CD8-positive, alpha-beta memory T cell (primary cell): ENCODE measurements at regions not wholly inside any gene's neighbourhood (a gene's known extent, or its start where the extent isn't known, plus 50 kb on each side); places are given as distances from the start of the nearest gene placed in this dataset.
"Not testable (repeated sequence)": the region's sequence is repeated elsewhere in the genome, so short reads cannot be mapped to it uniquely, and the experiment has no call there.

Source experiments
- CTCF ChIA-PET: fragments of 350-600 bp; sonication (Branson Sonifier 250); formaldehyde crosslinking; loops from one replicate; lab custom pipeline; 2021; ENCODE audit warnings: antibody characterized with exemption; lab: Charles Lee
- POLR2A ChIA-PET: fragments of 350-600 bp; sonication (Branson Sonifier 250); formaldehyde crosslinking; loops from one replicate; lab custom pipeline; 2021; ENCODE audit warnings: antibody characterized with exemption; lab: Charles Lee
- DNase-seq, 5 donors: peaks; one replicate each; pipeline versions ENCODE4 v3.0.0 to v3.0.0-alpha.2; 2020 to 2022; ENCODE audit warnings: mixed read lengths in 1 of 5
- H3K27ac ChIP-seq: one replicate; pipeline ENCODE4 v1.7.0; 2013; ENCODE audit warnings: low read depth, mild to moderate bottlenecking, low read length, moderate library complexity
- H3K27me3 ChIP-seq: 2 replicates; pipeline ENCODE4 v1.7.0; 2013; ENCODE audit warnings: low read length, mild to moderate bottlenecking; ENCODE audit not compliant: insufficient read depth, poor library complexity, severe bottlenecking
- H3K36me3 ChIP-seq: 2 replicates; pipeline ENCODE4 v1.7.0; 2013; ENCODE audit warnings: mild to moderate bottlenecking, low read length, moderate library complexity; ENCODE audit not compliant: insufficient read depth
- H3K4me1 ChIP-seq: 2 replicates; pipeline ENCODE4 v1.7.0; 2013; ENCODE audit warnings: mild to moderate bottlenecking, low read length, moderate library complexity; ENCODE audit not compliant: insufficient read depth
- H3K4me3 ChIP-seq: 2 replicates; pipeline ENCODE4 v1.7.0; 2013; ENCODE audit warnings: mild to moderate bottlenecking, low read length
- H3K9me3 ChIP-seq: 2 replicates; pipeline ENCODE4 v1.7.0; 2013; ENCODE audit warnings: mild to moderate bottlenecking, low read length
- H3K27ac Mint-ChIP-seq, 8 donors: one replicate each; pipeline ENCODE4 v1.8.0; 2020 to 2021; ENCODE audit warnings: mixed read lengths in 8 of 8, mild to moderate bottlenecking in 6 of 8, inconsistent platforms in 3 of 8, moderate library complexity in 3 of 8
- H3K27me3 Mint-ChIP-seq, 2 donors: one replicate each; pipeline ENCODE4 v1.8.0; 2020 to 2021; ENCODE audit warnings: mixed read lengths in 2 of 2, mild to moderate bottlenecking in 1 of 2, moderate library complexity in 1 of 2
- H3K36me3 Mint-ChIP-seq, 3 donors: one replicate each; pipeline ENCODE4 v1.8.0; 2020 to 2021; ENCODE audit warnings: mixed read lengths in 3 of 3, inconsistent platforms in 1 of 3, mild to moderate bottlenecking in 1 of 3
- H3K4me1 Mint-ChIP-seq, 3 donors: one replicate each; pipeline ENCODE4 v1.8.0; 2020 to 2021; ENCODE audit warnings: mixed read lengths in 3 of 3, inconsistent platforms in 1 of 3, mild to moderate bottlenecking in 1 of 3
- H3K4me3 Mint-ChIP-seq, 7 donors: one replicate each; pipeline ENCODE4 v1.8.0; 2020 to 2021; ENCODE audit warnings: mixed read lengths in 7 of 7, mild to moderate bottlenecking in 6 of 7, moderate library complexity in 4 of 7, inconsistent platforms in 2 of 7
- H3K9me3 Mint-ChIP-seq, 5 donors: one replicate each; pipeline ENCODE4 v1.8.0; 2020 to 2022; ENCODE audit warnings: mixed read lengths in 5 of 5, mild to moderate bottlenecking in 3 of 5, moderate library complexity in 2 of 5, inconsistent platforms in 1 of 5

GRCh38 chr16:21512280-21513192, 86.8 kb upstream of the METTL9 start:
- DNase-seq = peak in 1 of 5 donors; percentile 47
- POLR2A ChIA-PET, H3K27ac ChIP-seq, H3K4me3 ChIP-seq, H3K9me3 Mint-ChIP-seq, H3K27me3 ChIP-seq, CTCF ChIA-PET, H3K36me3 ChIP-seq, H3K9me3 ChIP-seq, H3K4me3 Mint-ChIP-seq, H3K27me3 Mint-ChIP-seq: not testable (repeated sequence)
- Mint-ChIP-seq H3K27ac (peak overlapping the region in 5 of 8 donors; percentile 26 to 96 (median 57)), H3K36me3 (peaks cover 0 to 59% (median 2%) of the 10 kb centered on the region in 3 donors), H3K4me1 (peaks cover 43 to 86% (median 62%) of the 10 kb centered on the region in 3 donors)
- peaks cover 22% of the 10 kb centered on the region for H3K4me1 ChIP-seq

DNA sequence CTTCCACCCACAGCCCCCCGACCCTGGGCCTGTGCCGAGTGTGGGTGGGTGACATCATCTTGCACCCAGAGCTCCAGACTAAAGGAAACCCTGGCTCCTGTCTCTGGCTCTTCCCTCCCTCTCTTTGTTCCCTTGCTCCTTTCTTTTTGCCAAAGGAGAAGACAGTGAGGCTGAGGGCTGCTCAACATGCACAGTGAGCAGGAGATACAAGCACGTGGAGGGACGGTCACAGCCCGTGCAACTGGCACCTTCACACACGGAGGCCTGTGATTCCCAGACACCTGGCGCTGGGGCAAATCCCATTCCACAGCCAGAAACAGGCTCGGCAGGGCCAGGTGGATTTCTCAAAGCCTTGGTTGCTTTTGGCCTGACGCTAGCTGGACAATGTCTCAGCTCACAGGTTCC, 86.0 kb upstream of the METTL9 start:
- Mint-ChIP-seq H3K27ac (peak overlapping the region in 4 of 8 donors; percentile 2 to 67 (median 40)), H3K36me3 (peaks cover 0 to 57% (median 2%) of the 10 kb centered on the region in 3 donors), H3K4me1 (peaks cover 40 to 84% (median 60%) of the 10 kb centered on the region in 3 donors)
- H3K27me3 Mint-ChIP-seq, H3K27me3 ChIP-seq, H3K9me3 ChIP-seq, CTCF ChIA-PET, H3K4me3 Mint-ChIP-seq, H3K4me3 ChIP-seq, H3K9me3 Mint-ChIP-seq, POLR2A ChIA-PET, H3K27ac ChIP-seq, H3K36me3 ChIP-seq: not testable (repeated sequence)
- peaks cover 22% of the 10 kb centered on the region for H3K4me1 ChIP-seq
- peak in 1 of 5 donors; percentile 41 for DNase-seq

GRCh38 chr16:21513812-21514473, 85.4 kb upstream of the METTL9 start:
- H3K4me3 ChIP-seq, H3K9me3 ChIP-seq, H3K27ac ChIP-seq, POLR2A ChIA-PET, H3K27me3 ChIP-seq, CTCF ChIA-PET, H3K27me3 Mint-ChIP-seq, H3K36me3 ChIP-seq, H3K9me3 Mint-ChIP-seq: not testable (repeated sequence)
- H3K27ac Mint-ChIP-seq = peak overlapping the region in 7 of 8 donors; percentile 4 to 59 (median 24)
- DNase-seq = peak in 1 of 5 donors; percentile 46
- H3K36me3 Mint-ChIP-seq = peaks cover 0 to 56% (median 2%) of the 10 kb centered on the region in 3 donors
- H3K4me1 ChIP-seq = peaks cover 23% of the 10 kb centered on the region
- peak overlapping the region in 4 of 7 donors; percentile 24 to 56 (median 44) for H3K4me3 Mint-ChIP-seq
- H3K4me1 Mint-ChIP-seq = peaks cover 37 to 81% (median 59%) of the 10 kb centered on the region in 3 donors

DNA sequence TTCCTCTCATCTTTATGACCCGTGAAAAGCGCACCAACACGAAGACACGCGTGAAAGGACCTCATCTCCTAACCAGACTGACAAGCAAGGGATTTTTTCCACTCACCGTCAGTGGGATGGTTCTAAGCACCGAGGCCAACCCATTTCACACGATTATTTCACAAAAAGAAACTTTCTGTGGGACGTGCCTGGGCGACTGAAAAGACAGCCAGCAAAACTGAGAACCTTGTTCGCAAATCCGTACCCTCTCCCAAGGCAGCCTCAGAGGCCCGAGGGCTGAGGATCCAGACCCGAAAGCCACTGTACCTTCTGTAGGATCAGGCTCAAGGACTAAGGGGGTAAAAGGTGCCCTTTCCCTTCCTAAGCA, 84.9 kb upstream of the METTL9 start:
- CTCF ChIA-PET, POLR2A ChIA-PET, H3K4me3 ChIP-seq, H3K27me3 ChIP-seq, H3K9me3 ChIP-seq, H3K27ac ChIP-seq, H3K27me3 Mint-ChIP-seq, H3K9me3 Mint-ChIP-seq, DNase-seq, H3K36me3 ChIP-seq: not testable (repeated sequence)
- peaks cover 23% of the 10 kb centered on the region for H3K4me1 ChIP-seq
- Mint-ChIP-seq H3K27ac (peak overlapping the region in 7 of 8 donors; percentile 4 to 59 (median 24)), H3K36me3 (peaks cover 0 to 56% (median 2%) of the 10 kb centered on the region in 3 donors), H3K4me3 (peak overlapping the region in 3 of 7 donors; percentile 24 to 56 (median 47)), H3K4me1 (peaks cover 32 to 80% (median 58%) of the 10 kb centered on the region in 3 donors)

- CTCF ChIA-PET, POLR2A ChIA-PET, H3K9me3 ChIP-seq, H3K27me3 ChIP-seq, H3K36me3 ChIP-seq, H3K4me3 ChIP-seq, H3K9me3 Mint-ChIP-seq, H3K27me3 Mint-ChIP-seq, DNase-seq, H3K27ac ChIP-seq: not testable (repeated sequence)
- Mint-ChIP-seq H3K36me3 (peaks cover 0 to 46% (median 2%) of the 10 kb centered on the region in 3 donors), H3K4me1 (peaks cover 22 to 61% (median 43%) of the 10 kb centered on the region in 3 donors), H3K27ac (peak overlapping the region in 6 of 8 donors; percentile 57 to 95 (median 80)), H3K4me3 (peak overlapping the region in 6 of 7 donors; percentile 25 to 70 (median 48))
- peaks cover 23% of the 10 kb centered on the region for H3K4me1 ChIP-seq
Observed at GRCh38 chr16:21516705-21517040, 82.7 kb upstream of the METTL9 start.

- DNase-seq = peak in 1 of 5 donors; percentile 39
- POLR2A ChIA-PET = not testable (repeated sequence)
- peaks cover 22 to 55% (median 42%) of the 10 kb centered on the region in 3 donors for H3K4me1 Mint-ChIP-seq
Observed at GRCh38 chr16:21517263-21517662, 82.1 kb upstream of the METTL9 start.

DNA sequence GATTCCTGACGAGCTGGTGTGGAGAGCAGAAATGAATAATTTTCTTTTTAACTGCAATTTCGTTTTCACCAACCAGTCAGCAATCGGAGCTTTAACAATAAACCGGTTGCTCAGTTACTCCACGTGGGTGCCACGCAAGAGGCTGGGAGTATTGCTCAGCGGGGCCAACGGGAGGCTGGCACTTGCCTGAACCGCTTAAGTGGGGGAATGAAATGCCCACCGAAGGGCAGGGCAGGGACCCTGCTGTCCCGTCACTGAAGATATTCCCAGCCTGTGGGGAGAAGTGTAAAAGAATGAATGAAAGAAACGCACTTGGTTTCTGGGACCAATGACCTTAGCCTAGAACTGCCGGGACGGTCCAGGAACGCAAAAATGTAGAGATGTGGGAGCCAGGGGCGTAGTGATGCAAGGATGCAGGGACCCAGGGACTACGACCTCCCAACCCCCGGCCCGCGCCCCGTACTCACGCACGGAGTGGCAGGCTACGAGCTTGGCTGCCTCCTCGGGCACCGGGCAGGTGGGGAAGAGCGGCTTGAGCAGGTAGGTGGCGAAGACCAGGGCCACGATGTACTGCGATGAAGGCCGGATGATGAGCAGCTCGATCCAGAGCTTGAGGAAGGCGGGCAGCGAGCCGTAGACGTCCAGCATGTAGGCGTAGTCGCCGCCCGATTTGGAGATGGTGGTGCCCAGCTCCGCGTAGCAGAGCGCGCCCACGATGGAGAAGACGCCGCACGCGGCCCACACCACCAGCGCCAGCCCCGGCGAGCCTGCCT, 79.8 kb upstream of the METTL9 start:
- H3K27ac ChIP-seq = peak overlapping the region; percentile 80
- peaks cover 16 to 34% (median 31%) of the 10 kb centered on the region in 3 donors for H3K4me1 Mint-ChIP-seq
- H3K36me3 ChIP-seq, H3K9me3 ChIP-seq, H3K27me3 Mint-ChIP-seq, H3K9me3 Mint-ChIP-seq, H3K27me3 ChIP-seq, H3K4me1 ChIP-seq: not testable (repeated sequence)
- H3K4me3 ChIP-seq = peak overlapping the region; percentile 85
- peak overlapping the region; percentile 89 to 99 (median 94) for H3K4me3 Mint-ChIP-seq
- peak overlapping the region; percentile 93 to 100 (median 98) for H3K27ac Mint-ChIP-seq
- DNase-seq = peak in 2 of 5 donors; percentile 49 to 58
- POLR2A ChIA-PET = interaction anchor here (0.9 kb wide), 1 partner anchor 126 kb away, joined by 3 read pairs; no protein-coding TSS in a partner anchor
- peaks cover 0 to 33% (median 2%) of the 10 kb centered on the region in 3 donors for H3K36me3 Mint-ChIP-seq
- CTCF ChIA-PET = interaction anchor here (1.6 kb wide), 1 partner anchor 17 kb away, joined by 7 read pairs; no protein-coding TSS in a partner anchor

More at GRCh38 chr16:21517263-21517662, 82.1 kb upstream of the METTL9 start:
- CTCF ChIA-PET, H3K36me3 ChIP-seq, H3K9me3 Mint-ChIP-seq, H3K4me3 ChIP-seq, H3K27ac ChIP-seq, H3K9me3 ChIP-seq, H3K27me3 ChIP-seq, H3K27me3 Mint-ChIP-seq: not testable (repeated sequence)
- peak overlapping the region; percentile 12 to 95 (median 88) for H3K27ac Mint-ChIP-seq
- peak overlapping the region; percentile 55 to 98 (median 89) for H3K4me3 Mint-ChIP-seq
- H3K36me3 Mint-ChIP-seq = peaks cover 0 to 43% (median 2%) of the 10 kb centered on the region in 3 donors
- H3K4me1 ChIP-seq = peaks cover 21% of the 10 kb centered on the region
